Hepatocyte (in vitro differentiated cells): ENCODE measurements at regions not wholly inside any gene's neighbourhood (a gene's known extent, or its start where the extent isn't known, plus 50 kb on each side); places are given as distances from the start of the nearest gene placed in this dataset.

Experiments
- DNase-seq: peaks from one replicate; pipeline ENCODE4 v3.0.0-alpha.2; 2016; ENCODE audit warnings: low spot score
- H2AFZ ChIP-seq: fragments of 200-600 bp; sonication (generic); 2 replicates; pipeline ENCODE4 v1.6.0; 2016; ENCODE audit warnings: antibody characterized with exemption, mild to moderate bottlenecking
- H3K27ac ChIP-seq: fragments of 200-600 bp; sonication (generic); 2 replicates; pipeline ENCODE4 v1.5.1; 2016; ENCODE audit warnings: mild to moderate bottlenecking
- H3K27me3 ChIP-seq: fragments of 200-600 bp; sonication (generic); 2 replicates; pipeline ENCODE4 v1.6.1; 2016
- H3K36me3 ChIP-seq: fragments of 200-600 bp; sonication (generic); replicated peaks from 2 replicates; pipeline ENCODE4 v1.5.1; 2016; ENCODE audit warnings: low read depth; ENCODE audit not compliant: insufficient read depth
- H3K4me1 ChIP-seq: fragments of 200-600 bp; sonication (generic); 2 replicates; pipeline ENCODE4 v1.5.1; 2016; ENCODE audit warnings: mild to moderate bottlenecking, moderate library complexity; ENCODE audit not compliant: insufficient read depth
- H3K4me2 ChIP-seq: fragments of 200-600 bp; sonication (generic); 2 replicates; pipeline ENCODE4 v1.6.0; 2016
- H3K4me3 ChIP-seq: fragments of 200-600 bp; sonication (generic); 2 replicates; pipeline ENCODE4 v1.5.1; 2016; ENCODE audit warnings: mild to moderate bottlenecking
- H3K79me2 ChIP-seq: fragments of 200-600 bp; sonication (generic); 2 replicates; pipeline ENCODE4 v1.6.0; 2017; ENCODE audit warnings: mild to moderate bottlenecking
- H3K9me2 ChIP-seq: fragments of 200-600 bp; sonication (generic); replicated peaks from 2 replicates; pipeline ENCODE4 v1.6.0; 2017; ENCODE audit warnings: mild to moderate bottlenecking; ENCODE audit not compliant: insufficient read depth
- H3K9me3 ChIP-seq: fragments of 200-600 bp; sonication (generic); 2 replicates; pipeline ENCODE4 v1.5.1; 2016; ENCODE audit warnings: low read depth, mild to moderate bottlenecking
- H4K20me1 ChIP-seq: fragments of 200-600 bp; sonication (generic); 2 replicates; pipeline ENCODE4 v1.6.0; 2016; ENCODE audit warnings: mild to moderate bottlenecking; ENCODE audit not compliant: insufficient read depth, poor library complexity, severe bottlenecking
- CTCF ChIP-seq: fragments of 200-600 bp; sonication (generic); IDR thresholded peaks from 2 replicates; pipeline ENCODE4 v1.5.1; 2016; ENCODE audit warnings: antibody characterized with exemption, mild to moderate bottlenecking; ENCODE audit not compliant: poor library complexity
- EZH2 ChIP-seq: fragments of 200-600 bp; sonication (generic); IDR thresholded peaks from 2 replicates; pipeline ENCODE4 v1.6.1; 2016; ENCODE audit warnings: antibody characterized with exemption, mild to moderate bottlenecking, borderline replicate concordance
- EZH2phosphoT487 ChIP-seq: fragments of 200-600 bp; sonication (generic); IDR thresholded peaks from one replicate; pipeline ENCODE4 v1.6.1; 2018; ENCODE audit warnings: antibody characterized with exemption, mild to moderate bottlenecking, low read depth, moderate library complexity; ENCODE audit not compliant: unreplicated experiment, severe bottlenecking
- WGBS: methylation state at CpG from one replicate; pipeline ENCODE4 v1.1.6; 2016; ENCODE audit warnings: low lambda C conversion rate; ENCODE audit errors: missing lambda C conversion rate; 5-methylcytosine and 5-hydroxymethylcytosine counted together

GRCh38 chr4:14824189-14824588 lies 178.1 kb upstream of the CPEB2 start:
- DNase-seq, result no peak
- Histone ChIP-seq H2AFZ (no peak overlapping the region), H3K4me3 (no peak overlapping the region), H4K20me1 (no peaks in the 10 kb centered on the region), H3K27me3 (no peaks in the 10 kb centered on the region), H3K27ac (no peak overlapping the region), H3K9me3 (no peaks in the 10 kb centered on the region), H3K79me2 (no peaks in the 10 kb centered on the region), H3K9me2 (no peaks in the 10 kb centered on the region), H3K36me3 (no peaks in the 10 kb centered on the region), H3K4me1 (no peaks in the 10 kb centered on the region), H3K4me2 (no peak overlapping the region)
- no peak for TF ChIP-seq EZH2phosphoT487
- TF ChIP-seq CTCF, result no peak
- TF ChIP-seq EZH2, result no peak
- 70% methylated on average over 3 of the region's 3 CpGs for WGBS

GRCh38 chr4:14827111-14827510 lies 175.2 kb upstream of the CPEB2 start:
- no peak for DNase-seq
- Histone ChIP-seq H3K27me3 (no peaks in the 10 kb centered on the region), H3K9me3 (no peaks in the 10 kb centered on the region), H2AFZ (no peak overlapping the region), H4K20me1 (no peaks in the 10 kb centered on the region), H3K4me3 (no peak overlapping the region), H3K9me2 (no peaks in the 10 kb centered on the region), H3K36me3 (no peaks in the 10 kb centered on the region), H3K27ac (no peak overlapping the region), H3K79me2 (no peaks in the 10 kb centered on the region), H3K4me1 (no peaks in the 10 kb centered on the region), H3K4me2 (no peak overlapping the region)
- TF ChIP-seq CTCF (no peak), EZH2phosphoT487 (no peak), EZH2 (no peak)
- WGBS, result 90% methylated on average over 8 of the region's 8 CpGs

GRCh38 chr4:14829795-14830194 lies 172.5 kb upstream of the CPEB2 start:
- Histone ChIP-seq H3K4me3 (no peak overlapping the region), H3K79me2 (no peaks in the 10 kb centered on the region), H4K20me1 (no peaks in the 10 kb centered on the region), H3K9me2 (no peaks in the 10 kb centered on the region), H3K36me3 (no peaks in the 10 kb centered on the region), H3K4me1 (no peaks in the 10 kb centered on the region), H2AFZ (no peak overlapping the region), H3K4me2 (no peak overlapping the region), H3K9me3 (no peaks in the 10 kb centered on the region), H3K27me3 (no peaks in the 10 kb centered on the region), H3K27ac (no peak overlapping the region)
- 83% methylated on average over 4 of the region's 4 CpGs for WGBS
- no peak for TF ChIP-seq EZH2phosphoT487
- TF ChIP-seq EZH2, result no peak
- TF ChIP-seq CTCF, result no peak
- no peak for DNase-seq

- Histone ChIP-seq H3K9me2 (no peaks in the 10 kb centered on the region), H3K36me3 (no peaks in the 10 kb centered on the region), H3K27ac (no peak overlapping the region), H3K27me3 (no peaks in the 10 kb centered on the region), H3K4me2 (no peak overlapping the region), H3K9me3 (no peaks in the 10 kb centered on the region), H2AFZ (no peak overlapping the region), H3K4me1 (no peaks in the 10 kb centered on the region), H3K4me3 (no peak overlapping the region), H4K20me1 (no peaks in the 10 kb centered on the region), H3K79me2 (no peaks in the 10 kb centered on the region)
- TF ChIP-seq EZH2phosphoT487, result no peak
- no peak for TF ChIP-seq EZH2
- TF ChIP-seq CTCF, result no peak
- DNase-seq, result no peak
- WGBS, result 76% methylated on average over 1 of the region's 1 CpG
Observed at GRCh38 chr4:14831416-14831815, 170.9 kb upstream of the CPEB2 start.
